ENCODE measurements at regions not wholly inside any gene's neighbourhood (a gene's known extent, or its start where the extent isn't known, plus 50 kb on each side); places are given as distances from the start of the nearest gene placed in this dataset.
A peak's percentile ranks its signal among the peaks of the same experiment; 100 is the strongest.

- DNase-seq, result no peak
These were observed 101.7 kb upstream of the CASZ1 start for GRCh38 chr1:10897981-10898728.

DNA sequence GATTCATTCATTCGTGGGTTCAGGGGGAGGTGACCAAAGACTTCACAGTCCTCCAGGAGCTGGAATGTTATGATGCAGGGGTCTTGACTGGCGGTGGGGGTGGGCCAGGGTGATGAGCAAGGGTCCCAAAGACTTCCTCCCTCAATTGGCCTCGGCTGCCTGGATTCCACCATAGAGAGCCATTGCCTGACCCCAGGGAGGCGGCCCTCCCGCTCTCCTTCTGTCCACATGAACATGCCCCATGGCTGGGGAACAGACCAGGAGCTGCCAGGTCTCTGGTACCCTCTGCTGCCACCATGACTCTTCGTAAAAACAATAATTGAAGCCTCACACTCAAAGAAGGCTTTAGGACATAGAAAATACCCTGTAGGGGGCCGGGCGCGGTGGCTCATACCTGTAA is 102.5 kb upstream of the CASZ1 start:
- no peak for DNase-seq

GRCh38 chr1:10899490-10900250 is 103.2 kb upstream of the CASZ1 start:
- no peak for DNase-seq

DNA sequence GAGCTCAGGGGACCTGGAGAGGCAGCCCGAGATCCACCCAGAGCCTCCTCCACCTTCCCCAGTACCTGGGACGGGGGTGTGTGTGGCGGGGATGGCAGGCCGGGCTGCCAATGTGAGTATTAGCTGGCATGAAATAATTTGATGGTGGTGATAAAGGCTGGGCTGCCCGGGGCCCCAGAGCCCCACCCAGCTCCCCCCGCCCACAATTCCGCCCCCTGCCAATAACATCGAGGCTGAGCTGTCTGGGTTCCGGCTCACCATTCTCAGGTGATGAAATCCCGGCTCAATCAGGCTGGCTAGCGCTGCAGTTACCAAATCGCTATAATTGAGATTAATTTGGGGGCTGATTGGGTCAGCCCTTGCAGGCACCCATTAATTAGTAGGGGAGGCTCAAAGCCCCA is 103.8 kb upstream of the CASZ1 start:
- no peak for DNase-seq

GRCh38 chr1:10900691-10901090 is 104.2 kb upstream of the CASZ1 start:
- no peak for DNase-seq

DNA sequence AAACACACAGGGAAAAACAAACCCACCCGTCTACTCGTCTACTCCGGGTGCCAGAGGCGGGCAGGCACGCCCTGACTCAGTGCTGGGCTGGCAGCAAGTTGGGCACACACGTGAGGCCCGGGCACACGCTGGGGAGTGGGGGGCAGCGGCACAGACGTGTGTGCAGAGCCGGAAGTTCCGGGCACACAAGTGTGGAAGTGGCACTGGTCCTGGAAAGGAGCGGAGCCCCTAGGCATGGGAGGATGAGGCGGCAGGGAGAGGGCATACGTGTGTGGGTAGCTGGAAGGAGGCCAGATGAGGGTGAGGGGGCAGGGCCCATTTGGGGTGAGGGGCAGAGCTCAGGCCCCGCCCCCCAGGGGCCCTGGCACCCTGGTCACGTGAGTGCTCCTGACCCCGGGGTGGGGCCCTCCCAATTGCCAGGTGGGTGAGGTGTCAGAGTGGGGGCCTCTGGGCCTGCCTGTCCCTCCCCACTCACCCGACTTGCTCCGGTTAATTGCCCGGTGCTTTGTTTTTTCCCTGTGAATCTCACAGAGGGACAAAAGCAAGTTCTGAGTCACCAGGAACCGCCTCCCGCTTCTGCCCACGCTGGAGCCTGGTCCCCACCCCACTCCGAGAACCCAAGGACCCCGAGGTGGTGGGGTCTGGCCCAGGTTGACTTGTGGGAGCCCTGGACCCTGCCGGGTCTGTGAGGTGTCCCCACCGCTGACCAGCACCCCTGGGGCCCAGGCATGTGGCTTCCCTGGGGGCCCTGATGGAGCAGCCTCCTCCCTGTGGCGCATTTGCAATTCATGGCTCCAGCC is 104.8 kb upstream of the CASZ1 start:
- no peak for DNase-seq

GRCh38 chr1:10901891-10902805 is 105.7 kb upstream of the CASZ1 start:
- no peak for DNase-seq

- DNase-seq, result no peak
These were observed 107.0 kb upstream of the CASZ1 start for GRCh38 chr1:10903421-10903820.

- DNase-seq, result no peak
These were observed 107.4 kb upstream of the CASZ1 start for GRCh38 chr1:10903821-10904220.

DNA sequence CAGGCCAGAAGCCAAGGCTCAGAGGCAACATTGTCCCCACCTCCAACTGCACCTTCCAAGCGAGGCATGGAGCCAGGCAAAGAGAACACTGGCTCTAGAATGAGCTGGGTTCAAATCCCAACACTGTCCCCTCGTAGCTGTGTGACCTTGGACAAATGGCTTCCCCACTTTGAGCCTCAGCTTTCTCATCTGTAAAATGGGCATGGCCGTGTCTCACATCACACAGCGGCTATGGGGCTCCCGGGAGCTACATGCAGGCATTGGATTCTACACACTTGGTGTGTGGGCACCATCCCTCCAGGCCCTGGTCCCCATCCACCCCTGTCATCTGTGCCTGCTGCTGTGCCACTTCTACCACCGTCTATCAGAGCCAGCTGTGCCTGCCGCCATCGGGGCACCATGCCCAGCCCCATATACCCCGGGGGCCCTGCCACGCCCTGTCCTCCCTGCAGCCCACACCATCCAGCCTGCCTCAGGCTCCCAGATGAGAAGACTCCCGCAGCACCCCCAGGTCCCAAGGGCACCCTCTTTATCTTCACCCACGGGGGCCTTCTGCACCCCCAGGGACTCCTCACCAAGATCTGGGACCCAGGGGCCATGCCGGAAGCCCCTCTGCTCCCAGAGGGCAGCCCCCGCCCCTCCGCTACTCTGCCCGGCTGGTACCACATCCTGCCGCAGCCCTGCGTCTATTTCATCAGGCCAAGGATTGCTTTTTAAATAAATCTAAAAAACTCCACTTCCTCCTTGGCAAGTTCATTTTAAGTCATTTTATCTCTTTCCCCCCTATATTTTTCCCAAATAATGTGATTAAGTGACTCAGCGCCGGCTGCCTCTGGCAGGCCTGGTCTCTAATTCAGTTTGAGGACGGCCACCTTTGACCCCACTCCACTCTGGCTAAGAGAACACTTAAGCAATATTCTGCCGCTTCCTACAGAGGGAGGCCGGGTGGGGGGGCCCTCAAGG is 107.8 kb upstream of the TARDBP start:
- DNase-seq, result peak; percentile 33

DNA sequence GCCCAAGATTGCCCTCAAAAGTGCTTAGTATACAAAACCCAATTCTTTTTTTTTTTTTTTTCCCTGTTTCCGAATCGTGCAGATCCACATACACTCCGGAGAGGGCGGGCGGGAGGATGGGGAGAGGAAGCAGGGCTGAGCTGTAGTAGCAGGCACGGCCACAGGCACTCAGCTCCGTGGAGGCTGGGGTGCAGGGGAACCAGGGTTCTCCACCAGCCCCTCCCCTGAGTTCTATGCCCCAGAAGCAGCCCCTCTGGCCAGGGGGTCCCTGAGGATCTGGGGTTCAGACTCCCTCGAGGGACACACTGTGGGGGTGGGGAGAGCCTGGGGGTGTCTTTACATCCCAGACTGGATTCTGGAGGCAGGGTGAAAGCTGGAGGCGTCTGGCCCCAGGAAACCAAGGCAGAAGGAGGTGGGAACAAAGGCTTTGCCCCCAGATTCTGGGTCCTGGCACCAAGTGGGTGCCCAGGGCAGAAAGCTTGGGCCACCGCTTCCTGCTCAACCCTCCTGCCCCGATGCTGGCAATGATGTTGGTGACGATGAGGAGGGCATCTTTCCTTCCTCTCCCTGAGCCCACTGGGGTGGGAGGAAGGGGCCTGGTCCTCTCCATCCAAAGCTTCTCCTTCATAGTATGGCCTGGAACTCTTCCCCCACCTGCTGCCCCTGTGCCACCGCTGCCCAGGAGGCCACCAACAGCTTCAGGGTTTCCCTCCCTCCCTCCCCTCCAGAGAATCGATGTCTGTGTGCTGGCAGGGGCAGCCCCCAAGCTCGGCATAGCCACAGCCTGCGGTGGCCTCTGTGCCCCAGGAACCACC is 106.4 kb upstream of the TARDBP start:
- DNase-seq, result no peak

DNA sequence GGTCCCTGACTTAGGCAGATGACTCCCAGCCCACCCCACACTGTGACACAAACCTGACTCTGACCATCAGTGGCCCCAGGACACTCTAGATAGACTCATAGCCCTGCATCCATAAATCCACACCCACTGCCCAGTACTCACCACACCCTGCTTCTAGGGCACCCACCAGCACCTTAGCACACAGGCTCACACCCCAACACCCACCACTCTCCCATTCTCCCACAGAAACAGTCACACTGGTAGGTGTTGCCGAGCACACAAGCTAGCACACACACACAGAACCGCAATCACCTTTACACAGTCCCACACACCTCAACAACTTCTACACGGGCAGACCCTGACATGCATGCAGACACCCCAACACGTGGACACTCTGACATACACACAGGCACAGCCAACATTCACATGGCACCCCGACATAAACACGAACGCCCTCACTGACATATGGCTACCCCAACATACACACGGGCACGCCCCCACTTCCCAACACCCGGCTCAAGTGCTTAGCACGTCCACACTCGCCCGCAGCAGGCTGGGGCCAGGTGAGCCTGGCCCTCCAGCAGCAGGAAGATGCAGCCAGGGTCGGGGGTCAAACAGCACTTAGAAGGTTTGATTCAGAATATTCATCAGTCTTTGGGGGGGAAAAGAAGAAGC is 105.5 kb upstream of the TARDBP start:
- no peak for DNase-seq

DNA sequence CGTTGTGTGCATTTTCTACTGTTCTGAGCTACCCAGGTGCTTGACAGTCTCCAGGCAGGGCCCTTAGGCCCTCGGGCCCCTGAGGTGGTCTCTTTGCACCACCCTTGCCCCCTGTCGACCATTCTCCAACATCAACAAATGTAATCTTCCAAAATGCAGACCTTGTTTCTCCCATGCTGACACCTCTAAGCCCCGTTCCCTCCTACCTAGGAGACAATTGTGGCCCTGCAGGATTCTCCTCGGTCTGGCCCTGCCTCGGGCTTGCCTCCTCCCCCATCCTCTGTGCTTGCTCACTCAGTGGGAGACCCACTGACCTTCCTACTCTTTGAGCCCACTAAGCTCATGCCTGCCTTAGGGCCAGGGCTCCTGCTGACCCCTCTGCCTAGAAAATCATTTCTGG is 104.2 kb upstream of the TARDBP start:
- DNase-seq, result no peak

- DNase-seq, result peak; percentile 33
These were observed 102.5 kb upstream of the TARDBP start for GRCh38 chr1:10909697-10910680.

GRCh38 chr1:10910681-10911489 is 101.6 kb upstream of the TARDBP start:
- no peak for DNase-seq

DNA sequence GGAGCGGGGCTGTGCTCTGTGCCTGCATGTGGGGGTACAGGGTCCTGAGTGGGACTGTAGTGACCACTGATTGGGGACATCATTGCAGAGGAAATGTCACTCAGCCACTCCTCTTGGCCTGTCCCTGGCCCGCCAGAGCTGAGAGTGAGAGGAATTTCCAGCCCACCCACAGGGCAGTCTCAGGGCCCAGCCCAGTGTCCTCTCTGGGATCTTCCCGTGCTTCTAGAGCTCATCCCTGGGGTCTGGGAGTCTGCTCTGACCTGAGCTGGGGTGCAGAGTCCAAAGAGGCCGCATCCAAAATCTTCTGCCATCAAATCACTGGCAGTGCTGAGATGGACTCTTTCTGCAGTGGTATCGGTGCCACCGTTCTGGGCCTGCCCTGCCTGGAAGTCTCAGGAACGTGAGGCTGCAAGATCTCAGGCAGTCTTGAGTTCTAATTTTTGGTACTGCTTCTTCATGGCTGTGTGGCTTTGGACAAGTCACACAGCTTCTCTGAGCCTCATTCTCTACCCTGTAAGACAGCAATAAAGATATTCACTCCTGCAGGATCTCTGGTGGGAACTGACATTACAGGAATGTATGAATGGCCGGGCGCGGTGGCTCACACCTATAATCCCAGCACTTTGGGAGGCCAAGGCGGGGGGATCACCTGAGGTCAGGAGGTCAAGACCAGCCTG is 100.8 kb upstream of the TARDBP start:
- no peak for DNase-seq

DNA sequence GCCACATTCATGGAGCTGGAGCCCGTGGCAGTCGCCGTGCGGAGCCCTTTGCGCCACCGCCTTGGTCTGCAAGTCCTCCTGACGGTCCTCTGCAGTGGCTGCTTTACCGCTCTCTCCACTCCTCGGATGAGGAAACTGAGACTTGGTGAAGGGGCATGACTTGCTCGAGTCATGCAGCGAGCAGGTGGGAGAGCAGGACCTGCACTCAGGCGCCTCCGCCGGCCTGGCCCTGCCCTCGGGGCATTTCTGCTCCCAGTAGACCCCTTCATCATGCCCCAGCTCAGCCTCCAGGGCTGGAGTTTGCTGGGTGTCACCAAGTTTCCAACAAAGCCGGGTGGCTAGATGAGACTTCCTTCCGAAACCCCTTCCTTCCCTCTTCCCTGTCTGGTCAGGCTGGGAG is 100.0 kb upstream of the TARDBP start:
- no peak for DNase-seq
